Testis (tissue), 2 donors: ENCODE measurements at regions not wholly inside any gene's neighbourhood (a gene's known extent, or its start where the extent isn't known, plus 50 kb on each side); places are given as distances from the start of the nearest gene placed in this dataset.
A peak's percentile ranks its signal among the peaks of the same experiment; 100 is the strongest.

Experiments used
- DNase-seq: peaks from one replicate; pipeline ENCODE4 v3.0.0-alpha.2; 2019
- H3K27ac ChIP-seq, 2 donors: fragments of 200-600 bp; sonication (generic); one replicate each; pipeline ENCODE4 v1.5.1; 2019
- H3K27me3 ChIP-seq: fragments of 200-600 bp; sonication (generic); one replicate; pipeline ENCODE4 v1.5.1; 2019
- H3K36me3 ChIP-seq: fragments of 200-600 bp; sonication (generic); one replicate; pipeline ENCODE4 v1.5.1; 2017; ENCODE audit warnings: low read depth; ENCODE audit errors: missing control alignments
- H3K4me1 ChIP-seq: fragments of 200-600 bp; sonication (generic); one replicate; pipeline ENCODE4 v1.5.1; 2019
- H3K4me3 ChIP-seq, 2 donors: fragments of 200-600 bp; sonication (generic); one replicate each; pipeline ENCODE4 v1.5.1; 2017 to 2019
- H3K9me3 ChIP-seq: fragments of 200-600 bp; sonication (generic); one replicate; pipeline ENCODE4 v1.5.1; 2017
- POLR2A ChIP-seq: fragments of 450-650 bp; IDR thresholded peaks from one replicate; pipeline ENCODE4 v1.6.1; 2017; ENCODE audit warnings: antibody characterized with exemption, mild to moderate bottlenecking, moderate library complexity
- WGBS, 2 donors: methylation state at CpG; one replicate each; pipeline ENCODE4 v1.1.5; 2018; 5-methylcytosine and 5-hydroxymethylcytosine counted together
- intact Hi-C: fragments of 100-400 bp; cut with DNase I; formaldehyde crosslinking; loops from one replicate; pipeline ENCODE4 v1.15.1; 2023; ENCODE audit warnings: low total_unique reads
- TF ChIP-seq, protein P1 (sequence below), 3 experiments: fragments of 450-650 bp in 2 of 3; fragments of 200-600 bp in 1 of 3; sonication (generic) in 1 of 3; IDR thresholded peaks; one replicate each; pipeline ENCODE4 v1.5.1; 2016 to 2019; ENCODE audit warnings: antibody characterized with exemption in 3 of 3, mild to moderate bottlenecking in 2 of 3, moderate library complexity in 1 of 3

DNA sequence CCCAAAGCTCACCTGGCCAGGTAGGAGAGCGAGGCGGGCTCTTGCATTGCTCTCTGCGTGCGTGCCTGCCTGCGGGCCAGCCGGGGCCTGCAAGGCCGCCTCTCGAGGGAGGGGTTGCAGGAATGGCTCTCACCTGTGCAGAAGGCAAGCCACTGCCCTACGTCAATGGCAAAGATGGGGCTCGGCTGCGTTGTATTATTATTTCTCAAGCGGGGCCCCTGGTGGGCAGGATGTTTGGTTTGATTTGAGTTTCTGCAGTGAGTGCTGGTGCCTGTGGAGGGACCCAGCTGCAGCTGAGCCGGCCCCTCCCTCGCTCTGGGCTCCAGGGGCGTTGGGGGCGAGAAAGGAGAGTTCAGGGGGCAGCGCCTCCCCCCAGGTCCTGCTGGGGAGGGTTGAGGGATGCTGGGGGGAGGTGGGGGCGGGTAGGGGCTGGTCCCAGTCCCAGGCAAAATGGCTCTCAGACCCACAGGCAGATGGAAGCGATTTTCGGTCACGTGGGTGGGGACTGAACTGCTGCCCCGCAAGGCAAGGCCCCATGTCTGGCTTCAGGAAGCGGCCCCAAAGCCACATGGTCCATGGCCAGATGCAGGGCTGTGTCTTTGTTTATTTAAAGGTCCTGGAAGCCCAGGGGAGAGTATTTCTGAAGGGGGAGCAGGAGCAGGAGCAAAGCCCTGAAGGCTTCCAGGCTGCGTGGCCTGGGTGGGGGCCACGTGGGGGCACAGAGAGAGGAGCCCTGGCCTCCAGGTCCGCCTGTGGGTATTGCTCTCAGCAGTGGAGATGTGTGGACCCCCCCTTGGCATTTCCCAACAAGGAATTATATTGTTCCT, 338.8 kb downstream of the SEC14L1 start:
- Histone ChIP-seq H3K4me1 (peaks cover 90% of the 10 kb centered on the region), H3K27ac (peak overlapping the region in 1 of 2 donors; percentile 64), H3K27me3 (no peaks in the 10 kb centered on the region), H3K36me3 (no peaks in the 10 kb centered on the region), H3K4me3 (no peak overlapping the region), H3K9me3 (no peaks in the 10 kb centered on the region)
- WGBS, 2 donors: 51 to 70% methylated on average over 12 to 23 of the region's 26 CpGs
- intact Hi-C loops: loop anchor here (5.0 kb wide), 1 partner anchor 47 kb away; no protein-coding TSS in a partner anchor
- no peak for DNase-seq
- TF ChIP-seq, protein P1, sequence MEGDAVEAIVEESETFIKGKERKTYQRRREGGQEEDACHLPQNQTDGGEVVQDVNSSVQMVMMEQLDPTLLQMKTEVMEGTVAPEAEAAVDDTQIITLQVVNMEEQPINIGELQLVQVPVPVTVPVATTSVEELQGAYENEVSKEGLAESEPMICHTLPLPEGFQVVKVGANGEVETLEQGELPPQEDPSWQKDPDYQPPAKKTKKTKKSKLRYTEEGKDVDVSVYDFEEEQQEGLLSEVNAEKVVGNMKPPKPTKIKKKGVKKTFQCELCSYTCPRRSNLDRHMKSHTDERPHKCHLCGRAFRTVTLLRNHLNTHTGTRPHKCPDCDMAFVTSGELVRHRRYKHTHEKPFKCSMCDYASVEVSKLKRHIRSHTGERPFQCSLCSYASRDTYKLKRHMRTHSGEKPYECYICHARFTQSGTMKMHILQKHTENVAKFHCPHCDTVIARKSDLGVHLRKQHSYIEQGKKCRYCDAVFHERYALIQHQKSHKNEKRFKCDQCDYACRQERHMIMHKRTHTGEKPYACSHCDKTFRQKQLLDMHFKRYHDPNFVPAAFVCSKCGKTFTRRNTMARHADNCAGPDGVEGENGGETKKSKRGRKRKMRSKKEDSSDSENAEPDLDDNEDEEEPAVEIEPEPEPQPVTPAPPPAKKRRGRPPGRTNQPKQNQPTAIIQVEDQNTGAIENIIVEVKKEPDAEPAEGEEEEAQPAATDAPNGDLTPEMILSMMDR (IDR thresholded peaks at IDR 0.05): no peak
- TF ChIP-seq POLR2A: no peak

DNA sequence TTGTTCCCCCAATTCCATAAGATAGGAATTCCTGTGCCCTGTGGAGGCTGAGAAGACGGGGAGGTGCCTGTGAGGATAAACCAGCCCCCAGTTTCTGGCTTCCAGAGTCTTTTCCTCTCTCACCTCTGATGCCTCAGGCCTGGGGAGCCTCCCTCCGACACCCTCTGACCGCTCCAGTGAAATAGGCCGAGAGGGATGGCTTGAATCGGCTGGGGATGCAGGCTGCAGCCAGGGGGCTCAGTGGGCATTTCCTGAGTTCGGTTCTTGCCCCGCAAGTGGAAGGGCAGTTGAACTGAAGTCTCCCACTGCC, 339.4 kb downstream of the SEC14L1 start:
- Histone ChIP-seq H3K27me3 (no peaks in the 10 kb centered on the region), H3K4me1 (peaks cover 84% of the 10 kb centered on the region), H3K36me3 (no peaks in the 10 kb centered on the region), H3K9me3 (no peaks in the 10 kb centered on the region), H3K4me3 (no peak overlapping the region), H3K27ac (peak overlapping the region in 1 of 2 donors; percentile 51)
- intact Hi-C loops: loop anchor here (5.0 kb wide), 1 partner anchor 48 kb away; no protein-coding TSS in a partner anchor
- no peak for TF ChIP-seq POLR2A
- TF ChIP-seq, protein P1 (IDR thresholded peaks at IDR 0.05): no peak
- no peak for DNase-seq
- WGBS, 2 donors: 55 to 67% methylated on average over 7 of the region's 7 CpGs

DNA sequence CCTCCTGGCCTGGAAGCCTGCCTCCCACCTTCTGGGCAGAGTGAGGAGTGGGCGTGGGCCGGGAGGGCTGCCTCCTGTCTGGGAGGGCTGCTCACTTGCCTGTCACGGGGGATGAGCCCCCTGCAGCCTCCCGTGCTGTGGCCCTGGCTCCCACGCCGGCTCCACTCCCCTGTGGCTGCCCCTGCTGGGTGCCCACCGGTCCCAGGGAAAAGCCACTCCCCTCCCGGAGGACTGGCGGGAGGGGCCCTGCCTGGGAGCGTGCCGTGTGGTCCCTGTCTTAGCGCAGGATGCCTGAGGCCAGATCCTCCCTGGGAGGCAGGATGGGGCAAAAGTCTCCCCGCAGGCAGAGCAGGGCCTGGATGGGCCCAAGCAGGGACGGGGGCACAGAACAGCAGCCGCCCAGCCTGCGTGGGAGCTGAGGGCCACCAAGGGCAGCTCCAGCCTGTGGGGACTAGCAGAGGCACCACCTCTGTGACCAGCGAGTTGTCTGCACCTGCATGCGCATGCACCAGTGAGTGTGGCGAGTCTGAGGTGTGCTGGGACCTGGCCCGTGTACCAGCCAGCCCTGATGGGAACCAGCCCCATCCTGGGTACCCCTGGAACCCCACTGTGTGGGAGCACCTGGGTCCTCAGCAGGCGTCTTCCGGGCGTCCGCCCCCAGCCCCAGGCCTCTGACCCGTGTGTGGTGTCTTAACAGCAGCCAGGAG, 339.9 kb downstream of the SEC14L1 start:
- WGBS, 2 donors: 58 to 61% methylated on average over 11 to 25 of the region's 25 CpGs
- Histone ChIP-seq H3K27me3 (no peaks in the 10 kb centered on the region), H3K27ac (peak overlapping the region; percentile 44 to 51), H3K36me3 (no peaks in the 10 kb centered on the region), H3K9me3 (no peaks in the 10 kb centered on the region), H3K4me3 (no peak overlapping the region), H3K4me1 (peaks cover 79% of the 10 kb centered on the region)
- intact Hi-C loops: loop anchor here (5.0 kb wide), 1 partner anchor 48 kb away; no protein-coding TSS in a partner anchor
- TF ChIP-seq, protein P1 (IDR thresholded peaks at IDR 0.05): no peak
- no peak for TF ChIP-seq POLR2A
- DNase-seq: no peak

DNA sequence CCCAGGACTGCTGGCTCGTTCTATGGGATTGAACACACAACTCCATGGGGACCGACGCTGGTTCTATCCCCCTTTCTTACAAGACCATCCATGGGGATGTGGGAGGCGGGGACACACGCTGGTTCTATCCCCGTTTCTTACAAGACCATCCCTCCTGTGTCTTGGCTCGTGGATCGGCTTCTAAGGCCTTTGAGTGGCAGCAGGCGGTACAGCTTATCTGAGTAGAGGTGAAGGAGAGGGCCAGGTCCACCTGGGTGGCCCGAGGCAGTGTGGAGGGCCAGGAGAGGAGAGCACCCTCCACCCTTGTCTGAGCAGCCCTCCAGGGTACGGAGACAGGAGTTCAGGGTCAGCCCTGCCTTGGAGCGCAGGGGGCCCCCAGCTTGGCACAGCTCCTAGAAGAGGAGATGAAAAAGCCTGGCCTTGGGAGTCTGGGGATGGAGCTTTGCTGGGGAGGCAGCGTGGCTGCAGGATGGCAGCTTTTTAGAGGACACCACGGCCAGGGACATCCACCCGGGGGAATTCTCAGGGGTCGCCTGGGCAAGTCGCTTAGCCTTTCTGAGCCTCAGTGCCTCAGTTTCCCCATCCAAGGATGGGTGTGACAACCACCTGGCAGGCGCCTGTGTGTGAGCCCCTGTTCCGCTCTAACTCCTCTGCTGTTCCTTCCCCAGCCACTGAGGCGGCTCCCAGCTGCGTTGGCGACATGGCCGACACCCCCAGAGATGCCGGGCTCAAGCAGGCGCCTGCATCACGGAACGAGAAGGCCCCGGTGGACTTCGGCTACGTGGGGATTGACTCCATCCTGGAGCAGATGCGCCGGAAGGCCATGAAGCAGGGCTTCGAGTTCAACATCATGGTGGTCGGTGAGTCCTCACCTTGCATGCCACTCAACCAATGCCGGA, 341.0 kb downstream of the SEC14L1 start:
- Histone ChIP-seq H3K36me3 (no peaks in the 10 kb centered on the region), H3K27me3 (no peaks in the 10 kb centered on the region), H3K4me3 (no peak overlapping the region), H3K27ac (peak overlapping the region in 1 of 2 donors; percentile 44), H3K4me1 (peaks cover 68% of the 10 kb centered on the region), H3K9me3 (no peaks in the 10 kb centered on the region)
- TF ChIP-seq, protein P1 (IDR thresholded peaks at IDR 0.05): no peak
- TF ChIP-seq POLR2A: no peak
- peak; percentile 75 for DNase-seq
- WGBS, 2 donors: 56 to 74% methylated on average over 21 to 35 of the region's 35 CpGs
- intact Hi-C loops: loop anchor here (5.0 kb wide), 1 partner anchor 49 kb away; no protein-coding TSS in a partner anchor
